ENCODE measurements at regions not wholly inside any gene's neighbourhood (a gene's known extent, or its start where the extent isn't known, plus 50 kb on each side); places are given as distances from the start of the nearest gene placed in this dataset.
A peak's percentile ranks its signal among the peaks of the same experiment; 100 is the strongest.

- Histone ChIP-seq H3K9me3 (ENCODE audit: control insufficient read depth, insufficient read depth, low read length) (no peaks in the 10 kb centered on the region), H3K9ac (ENCODE audit: low read depth, low read length) (no peak overlapping the region)
These were observed 157.7 kb upstream of the LHX1 start for GRCh38 chr17:36779550-36779949.

DNA sequence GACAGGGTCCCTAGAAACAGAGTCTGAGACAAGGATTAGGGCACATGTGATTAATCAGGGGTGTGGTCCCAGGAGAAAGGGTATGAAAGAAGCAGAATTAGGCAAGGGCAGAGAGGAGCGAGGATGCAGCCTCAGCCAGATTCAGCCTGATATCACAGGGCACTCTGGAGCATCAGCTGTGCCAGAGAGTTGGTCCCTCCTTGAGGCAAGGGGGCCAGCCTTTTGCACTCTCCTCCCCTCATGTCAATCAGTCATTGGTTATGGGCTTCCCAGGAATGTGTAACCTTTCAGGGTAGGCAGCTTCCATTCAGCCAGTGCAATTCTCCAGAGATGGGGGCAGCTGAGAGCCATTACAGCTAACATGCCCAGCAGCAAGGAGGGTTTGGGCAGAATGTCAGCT lies 152.6 kb upstream of the LHX1 start:
- no peaks in the 10 kb centered on the region for H3K36me3 ChIP-seq (ENCODE audit: insufficient read depth, low read length)
- no peaks in the 10 kb centered on the region for H3K4me1 ChIP-seq (ENCODE audit: insufficient read depth, low read length)
- H3K9ac ChIP-seq (ENCODE audit: low read depth, low read length): no peak overlapping the region
- H3K9me3 ChIP-seq (ENCODE audit: control insufficient read depth, insufficient read depth, low read length): no peaks in the 10 kb centered on the region

More at GRCh38 chr17:36779550-36779949, 157.7 kb upstream of the LHX1 start:
- no peaks in the 10 kb centered on the region for H3K4me1 ChIP-seq (ENCODE audit: insufficient read depth, low read length)
- no peaks in the 10 kb centered on the region for H3K36me3 ChIP-seq (ENCODE audit: insufficient read depth, low read length)

DNA sequence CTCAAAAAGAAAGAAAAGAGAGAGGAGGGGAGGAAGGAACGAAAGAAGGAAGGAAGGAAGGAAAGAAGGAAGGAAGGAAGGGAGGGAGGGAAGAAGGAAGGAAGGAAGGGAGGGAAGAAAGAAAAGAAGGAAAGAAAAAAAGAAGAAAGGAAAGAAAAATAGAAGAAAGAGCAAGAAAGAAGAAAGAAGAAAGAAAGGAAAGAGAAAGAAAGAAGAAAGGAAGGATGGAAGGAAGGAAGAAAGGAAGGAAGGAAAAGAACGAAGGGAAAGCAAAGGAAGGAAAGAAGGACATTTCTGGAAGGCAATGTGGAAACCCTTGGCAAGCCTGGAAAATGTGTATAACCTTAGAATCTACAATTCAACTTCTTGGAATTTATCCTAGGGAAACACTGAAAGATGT lies 150.4 kb upstream of the LHX1 start:
- Histone ChIP-seq H3K9ac (ENCODE audit: low read depth, low read length) (no peak overlapping the region), H3K4me1 (ENCODE audit: insufficient read depth, low read length) (no peaks in the 10 kb centered on the region), H3K9me3 (ENCODE audit: control insufficient read depth, insufficient read depth, low read length) (no peaks in the 10 kb centered on the region), H3K36me3 (ENCODE audit: insufficient read depth, low read length) (no peaks in the 10 kb centered on the region)

DNA sequence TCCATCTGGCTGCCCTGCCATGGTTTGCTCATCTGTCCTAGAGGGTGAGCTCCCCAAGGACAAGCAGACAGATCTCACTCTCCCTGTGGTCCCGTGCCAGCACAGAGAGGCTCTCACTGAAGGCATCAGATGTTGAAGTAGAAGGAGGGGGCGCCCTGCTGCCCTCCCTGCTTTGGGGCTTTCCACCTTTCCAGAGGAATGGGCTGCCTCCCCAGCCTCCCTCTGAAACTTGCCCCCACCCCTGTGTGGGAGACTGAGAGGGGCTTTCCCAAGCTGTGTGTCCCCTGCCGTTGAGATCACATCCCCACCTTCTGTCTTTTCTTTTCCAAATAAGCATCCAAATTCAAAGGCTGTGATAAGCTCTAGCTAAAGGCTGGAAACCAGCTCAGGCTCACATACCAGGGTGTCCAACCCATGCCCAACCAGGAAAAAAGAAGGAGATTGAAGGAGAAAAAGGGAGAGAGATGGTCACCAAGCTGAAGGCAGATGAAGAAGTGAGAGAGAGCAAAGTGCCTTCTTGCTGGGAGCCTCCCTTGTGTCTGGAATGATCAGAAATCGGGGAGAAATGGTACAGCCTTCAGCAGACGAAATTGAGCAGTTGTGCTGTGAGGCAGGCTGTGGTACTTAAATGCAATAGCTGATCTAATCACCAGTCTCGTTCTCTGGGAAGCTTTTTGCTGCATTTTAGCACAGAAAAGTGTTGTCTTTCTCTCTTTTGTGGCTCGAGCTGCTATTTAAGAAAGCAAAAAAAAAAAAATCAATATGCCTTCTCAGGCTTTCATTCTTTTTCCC lies 145.9 kb upstream of the LHX1 start:
- no peak overlapping the region; the same call in 1 of the 2 replicates for H3K9ac ChIP-seq (ENCODE audit: low read depth, low read length)
- H3K36me3 ChIP-seq (ENCODE audit: insufficient read depth, low read length): no peaks in the 10 kb centered on the region
- H3K9me3 ChIP-seq (ENCODE audit: control insufficient read depth, insufficient read depth, low read length): no peaks in the 10 kb centered on the region
- no peaks in the 10 kb centered on the region; the same call in 1 of the 2 replicates for H3K4me1 ChIP-seq (ENCODE audit: insufficient read depth, low read length)

DNA sequence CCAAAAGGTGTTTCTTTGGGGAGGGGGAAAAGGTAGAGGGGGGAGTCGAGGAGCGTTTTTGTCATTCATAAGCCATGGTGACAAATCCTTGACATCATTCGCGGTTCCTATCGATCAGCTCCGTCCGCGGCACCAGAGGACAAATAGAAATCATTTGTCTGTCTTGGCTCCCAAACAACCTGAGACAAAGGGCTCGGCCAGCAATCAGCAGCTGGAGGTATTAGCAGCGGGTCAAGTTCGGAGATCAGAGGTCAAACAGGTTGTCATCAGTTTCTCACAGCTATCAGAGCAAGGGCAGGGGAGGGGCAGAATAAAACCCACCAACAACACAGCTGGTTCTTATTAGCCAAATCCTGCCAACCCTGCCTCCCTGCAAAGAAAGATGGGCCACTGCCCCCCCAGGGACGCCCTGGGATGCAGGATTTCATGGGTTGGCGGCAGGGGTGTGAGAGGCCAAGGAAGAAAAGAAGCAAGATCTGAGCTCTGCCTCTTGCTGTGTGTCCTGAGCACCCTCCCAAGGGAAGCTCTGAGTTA lies 145.3 kb upstream of the LHX1 start:
- no peak overlapping the region; the same call in 1 of the 2 replicates for H3K9ac ChIP-seq (ENCODE audit: low read depth, low read length)
- no peaks in the 10 kb centered on the region; the same call in 1 of the 2 replicates for H3K4me1 ChIP-seq (ENCODE audit: insufficient read depth, low read length)
- H3K36me3 ChIP-seq (ENCODE audit: insufficient read depth, low read length): no peaks in the 10 kb centered on the region
- no peaks in the 10 kb centered on the region for H3K9me3 ChIP-seq (ENCODE audit: control insufficient read depth, insufficient read depth, low read length)

GRCh38 chr17:36792849-36793248 lies 144.4 kb upstream of the LHX1 start:
- H3K36me3 ChIP-seq (ENCODE audit: insufficient read depth, low read length): no peaks in the 10 kb centered on the region
- no peaks in the 10 kb centered on the region; the same call in 1 of the 2 replicates for H3K4me1 ChIP-seq (ENCODE audit: insufficient read depth, low read length)
- no peaks in the 10 kb centered on the region for H3K9me3 ChIP-seq (ENCODE audit: control insufficient read depth, insufficient read depth, low read length)
- H3K9ac ChIP-seq (ENCODE audit: low read depth, low read length): no peak overlapping the region

- no peak overlapping the region for H3K9ac ChIP-seq (ENCODE audit: low read depth, low read length)
- H3K4me1 ChIP-seq (ENCODE audit: insufficient read depth, low read length): no peaks in the 10 kb centered on the region; the same call in 1 of the 2 replicates
- no peaks in the 10 kb centered on the region for H3K36me3 ChIP-seq (ENCODE audit: insufficient read depth, low read length)
- H3K9me3 ChIP-seq (ENCODE audit: control insufficient read depth, insufficient read depth, low read length): no peaks in the 10 kb centered on the region
These were observed 143.3 kb upstream of the LHX1 start for GRCh38 chr17:36793976-36794375.

DNA sequence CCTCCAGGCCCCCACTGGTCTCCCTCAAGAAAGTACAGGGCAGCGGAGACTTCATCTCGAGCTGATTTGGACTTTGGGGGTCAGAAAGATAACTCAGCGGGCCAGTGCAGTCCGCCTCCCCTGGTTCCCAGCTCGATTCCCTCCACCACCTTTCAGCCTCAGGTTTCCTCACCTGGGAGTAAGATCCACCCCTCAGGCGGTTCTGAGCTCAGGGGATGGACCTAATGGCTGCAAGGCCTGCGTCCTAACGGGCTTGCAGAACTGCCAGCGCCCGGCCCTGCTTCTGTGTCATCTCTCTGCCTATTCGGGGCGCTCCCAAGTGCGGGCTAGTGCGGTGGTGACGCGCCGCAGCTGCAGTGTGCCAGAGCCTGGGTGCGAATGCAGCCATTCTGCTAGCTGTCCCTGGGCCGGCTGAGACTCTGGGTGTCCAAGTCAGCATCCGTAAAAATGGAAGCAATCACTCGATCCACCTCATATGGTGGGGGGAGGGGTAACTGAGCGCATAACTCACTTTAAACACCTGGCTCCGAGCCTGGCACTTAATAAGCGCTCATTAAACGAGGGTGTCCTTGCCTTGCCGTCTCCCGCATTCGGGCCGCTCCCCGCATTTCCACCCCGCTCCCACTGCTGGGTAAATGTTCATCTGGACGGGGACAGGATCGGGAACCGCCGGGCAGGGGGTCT lies 129.6 kb upstream of the LHX1 start:
- peak overlapping the region; percentile 69; the same call in 1 of the 2 replicates for H3K9ac ChIP-seq (ENCODE audit: low read depth, low read length)
- H3K9me3 ChIP-seq (ENCODE audit: control insufficient read depth, insufficient read depth, low read length): 0 out of 2 replicates have a peak, but pooled peaks cover 2% of the 10 kb centered on the region
- no peaks in the 10 kb centered on the region for H3K36me3 ChIP-seq (ENCODE audit: insufficient read depth, low read length)
- H3K4me1 ChIP-seq (ENCODE audit: insufficient read depth, low read length): peaks cover 8% of the 10 kb centered on the region; the same call in 1 of the 2 replicates

- H3K36me3 ChIP-seq (ENCODE audit: insufficient read depth, low read length): no peaks in the 10 kb centered on the region
- H3K9me3 ChIP-seq (ENCODE audit: control insufficient read depth, insufficient read depth, low read length): 0 out of 2 replicates have a peak, but pooled peaks cover 2% of the 10 kb centered on the region
- H3K9ac ChIP-seq (ENCODE audit: low read depth, low read length): peak overlapping the region; percentile 69
- peaks cover 11% of the 10 kb centered on the region for H3K4me1 ChIP-seq (ENCODE audit: insufficient read depth, low read length)
These were observed 129.1 kb upstream of the LHX1 start for GRCh38 chr17:36808180-36808661.

DNA sequence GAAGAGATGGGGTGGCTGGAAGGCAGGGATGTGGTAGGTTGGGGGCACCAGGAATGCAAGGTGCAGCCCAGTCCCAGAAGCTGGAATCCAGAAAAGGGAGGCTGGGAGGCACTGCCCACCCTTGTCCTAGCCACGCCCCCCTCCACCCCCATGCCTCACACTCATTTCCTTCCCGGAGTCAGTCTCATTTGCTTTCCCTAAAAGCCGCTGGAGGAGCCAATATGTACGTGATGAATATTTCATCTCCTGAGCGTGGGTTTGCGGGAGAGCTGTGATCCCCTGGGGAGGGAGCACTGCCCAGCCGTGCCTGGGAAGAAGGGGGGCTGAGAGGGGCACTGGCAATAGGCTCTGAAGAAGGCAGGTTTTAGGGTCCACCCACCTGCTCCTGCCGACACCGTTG lies 124.5 kb upstream of the LHX1 start:
- 0 out of 2 replicates have a peak, but pooled peaks cover under 1% of the 10 kb centered on the region for H3K9me3 ChIP-seq (ENCODE audit: control insufficient read depth, insufficient read depth, low read length)
- no peaks in the 10 kb centered on the region for H3K36me3 ChIP-seq (ENCODE audit: insufficient read depth, low read length)
- peaks cover 21% of the 10 kb centered on the region for H3K4me1 ChIP-seq (ENCODE audit: insufficient read depth, low read length)
- H3K9ac ChIP-seq (ENCODE audit: low read depth, low read length): peak overlapping the region; percentile 10; the same call in 1 of the 2 replicates

DNA sequence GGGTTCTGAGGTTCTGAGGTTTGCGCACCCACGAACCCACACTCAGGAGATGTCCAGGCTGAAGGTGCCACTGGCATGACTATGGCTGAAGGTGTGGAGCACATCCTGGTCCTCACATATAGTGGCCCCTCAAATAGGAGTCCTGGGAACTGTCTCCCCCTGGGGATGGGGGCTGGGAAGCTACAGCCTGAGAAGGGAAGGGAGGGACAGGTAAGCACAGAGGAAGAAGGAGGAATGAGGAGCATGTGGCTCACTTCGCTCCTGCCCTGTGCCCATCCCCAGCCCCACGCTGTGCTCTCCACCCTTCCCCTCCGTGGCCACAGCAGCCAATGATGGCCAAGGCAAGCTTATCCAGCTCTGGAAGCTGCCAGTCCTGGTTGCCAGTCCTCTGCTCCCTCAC lies 123.9 kb upstream of the LHX1 start:
- Histone ChIP-seq H3K9ac (ENCODE audit: low read depth, low read length) (peak overlapping the region; percentile 10; the same call in 1 of the 2 replicates), H3K36me3 (ENCODE audit: insufficient read depth, low read length) (no peaks in the 10 kb centered on the region), H3K4me1 (ENCODE audit: insufficient read depth, low read length) (peaks cover 21% of the 10 kb centered on the region)

GRCh38 chr17:36813957-36814563 lies 123.2 kb upstream of the LHX1 start:
- Histone ChIP-seq H3K4me1 (ENCODE audit: insufficient read depth, low read length) (peaks cover 21% of the 10 kb centered on the region), H3K9ac (ENCODE audit: low read depth, low read length) (no peak overlapping the region), H3K9me3 (ENCODE audit: control insufficient read depth, insufficient read depth, low read length) (no peaks in the 10 kb centered on the region), H3K36me3 (ENCODE audit: insufficient read depth, low read length) (no peaks in the 10 kb centered on the region)

More for the DNA sequence above, 123.9 kb upstream of the LHX1 start:
- H3K9me3 ChIP-seq (ENCODE audit: control insufficient read depth, insufficient read depth, low read length): no peaks in the 10 kb centered on the region

DNA sequence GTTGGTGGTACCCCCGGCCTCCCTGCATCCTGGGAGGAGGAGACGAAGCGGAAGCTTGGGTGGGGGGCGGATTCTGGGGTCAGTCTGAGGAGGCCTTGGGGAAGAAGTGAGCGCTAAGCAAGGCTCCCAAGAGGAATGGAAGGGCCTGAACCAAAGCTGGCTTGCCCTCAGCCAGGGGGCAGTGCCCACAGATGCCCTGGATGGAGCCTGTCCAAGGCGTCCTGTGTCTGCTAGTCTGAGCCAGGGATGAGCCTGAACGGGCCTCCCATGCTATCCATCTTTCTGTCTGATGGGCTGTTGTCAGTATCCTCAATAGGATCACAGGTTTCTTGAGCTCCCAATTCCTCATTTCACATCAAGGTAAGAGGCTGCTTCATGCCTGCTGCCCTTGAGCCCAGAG lies 122.3 kb upstream of the LHX1 start:
- Histone ChIP-seq H3K9ac (ENCODE audit: low read depth, low read length) (no peak overlapping the region), H3K4me1 (ENCODE audit: insufficient read depth, low read length) (peaks cover 16% of the 10 kb centered on the region), H3K9me3 (ENCODE audit: control insufficient read depth, insufficient read depth, low read length) (no peaks in the 10 kb centered on the region), H3K36me3 (ENCODE audit: insufficient read depth, low read length) (no peaks in the 10 kb centered on the region)

DNA sequence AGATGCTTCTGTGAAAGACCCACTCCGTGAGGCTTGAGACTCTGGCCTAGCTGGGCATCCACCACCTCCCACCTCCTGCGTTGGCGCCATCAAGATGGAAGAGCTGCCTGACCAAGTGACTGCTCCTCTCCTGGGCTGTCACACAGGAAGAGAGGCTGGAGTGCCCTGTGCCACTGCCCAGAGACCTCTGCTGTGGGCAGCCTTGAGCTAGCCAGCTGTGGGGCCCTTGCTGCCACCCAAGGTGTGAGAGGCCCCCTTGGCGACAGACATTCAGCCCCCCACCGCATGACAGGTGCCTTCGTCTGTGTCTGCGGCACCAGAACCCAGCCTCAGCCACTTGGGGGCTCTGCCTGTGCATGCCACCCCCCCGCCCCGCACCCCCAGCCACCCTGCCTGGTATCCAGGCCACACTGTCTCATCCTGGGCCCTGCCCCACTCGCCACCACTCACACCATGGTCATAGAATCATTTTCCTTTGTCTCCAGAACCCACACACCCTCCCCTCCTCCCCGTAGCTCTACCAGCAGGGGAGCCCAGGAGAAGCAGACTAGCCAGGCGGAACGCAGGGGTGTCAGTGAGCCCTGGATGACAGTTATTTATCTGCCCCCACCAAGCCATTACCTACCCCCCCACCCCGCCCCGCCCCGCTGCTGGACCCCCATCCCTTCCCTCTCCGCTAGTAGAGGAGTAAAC lies 120.9 kb upstream of the LHX1 start:
- H3K9me3 ChIP-seq (ENCODE audit: control insufficient read depth, insufficient read depth, low read length): no peaks in the 10 kb centered on the region
- H3K9ac ChIP-seq (ENCODE audit: low read depth, low read length): no peak overlapping the region
- no peaks in the 10 kb centered on the region for H3K36me3 ChIP-seq (ENCODE audit: insufficient read depth, low read length)
- peaks cover 16% of the 10 kb centered on the region for H3K4me1 ChIP-seq (ENCODE audit: insufficient read depth, low read length)
